ENCODE measurements at regions not wholly inside any gene's neighbourhood (a gene's known extent, or its start where the extent isn't known, plus 50 kb on each side); places are given as distances from the start of the nearest gene placed in this dataset.

GRCh38 chr4:181479141-181479540 is 764.1 kb upstream of the TENM3 start:
- H3K9me3 Mint-ChIP-seq (ENCODE audit: unreplicated experiment) = no peaks in the 10 kb centered on the region
- no peak for DNase-seq (ENCODE audit: low spot score)
- no peak overlapping the region for H3K4me3 Mint-ChIP-seq (ENCODE audit: unreplicated experiment)
- H3K27ac Mint-ChIP-seq (ENCODE audit: unreplicated experiment) = no peak overlapping the region
- H3K4me1 Mint-ChIP-seq (ENCODE audit: unreplicated experiment) = no peaks in the 10 kb centered on the region
- no peak for TF ChIP-seq CTCF (IDR thresholded peaks at IDR 0.05; ENCODE audit: unreplicated experiment)
- no peaks in the 10 kb centered on the region for H3K36me3 Mint-ChIP-seq (ENCODE audit: low read depth, unreplicated experiment)
- H3K27me3 Mint-ChIP-seq (ENCODE audit: unreplicated experiment) = no peaks in the 10 kb centered on the region

- Mint-ChIP-seq H3K4me3 (ENCODE audit: unreplicated experiment) (no peak overlapping the region), H3K36me3 (ENCODE audit: low read depth, unreplicated experiment) (no peaks in the 10 kb centered on the region), H3K9me3 (ENCODE audit: unreplicated experiment) (no peaks in the 10 kb centered on the region), H3K4me1 (ENCODE audit: unreplicated experiment) (no peaks in the 10 kb centered on the region), H3K27ac (ENCODE audit: unreplicated experiment) (no peak overlapping the region), H3K27me3 (ENCODE audit: unreplicated experiment) (no peaks in the 10 kb centered on the region)
- DNase-seq (ENCODE audit: low spot score) = no peak
- TF ChIP-seq CTCF (IDR thresholded peaks at IDR 0.05; ENCODE audit: unreplicated experiment) = no peak
Measured at GRCh38 chr4:181484396-181484795, 758.8 kb upstream of the TENM3 start.

- Mint-ChIP-seq H3K4me1 (ENCODE audit: unreplicated experiment) (no peaks in the 10 kb centered on the region), H3K9me3 (ENCODE audit: unreplicated experiment) (no peaks in the 10 kb centered on the region), H3K27me3 (ENCODE audit: unreplicated experiment) (no peaks in the 10 kb centered on the region), H3K27ac (ENCODE audit: unreplicated experiment) (no peak overlapping the region), H3K4me3 (ENCODE audit: unreplicated experiment) (no peak overlapping the region), H3K36me3 (ENCODE audit: low read depth, unreplicated experiment) (no peaks in the 10 kb centered on the region)
- DNase-seq (ENCODE audit: low spot score) = no peak
- TF ChIP-seq CTCF (IDR thresholded peaks at IDR 0.05; ENCODE audit: unreplicated experiment) = no peak
Measured at GRCh38 chr4:181488926-181489325, 754.3 kb upstream of the TENM3 start.

- Mint-ChIP-seq H3K36me3 (ENCODE audit: low read depth, unreplicated experiment) (peaks cover 4% of the 10 kb centered on the region), H3K27me3 (ENCODE audit: unreplicated experiment) (no peaks in the 10 kb centered on the region), H3K27ac (ENCODE audit: unreplicated experiment) (no peak overlapping the region), H3K9me3 (ENCODE audit: unreplicated experiment) (no peaks in the 10 kb centered on the region), H3K4me3 (ENCODE audit: unreplicated experiment) (no peak overlapping the region), H3K4me1 (ENCODE audit: unreplicated experiment) (peaks cover 16% of the 10 kb centered on the region)
- DNase-seq (ENCODE audit: low spot score) = no peak
- TF ChIP-seq CTCF (IDR thresholded peaks at IDR 0.05; ENCODE audit: unreplicated experiment) = no peak
Measured at GRCh38 chr4:181498148-181498547, 745.1 kb upstream of the TENM3 start.

- Mint-ChIP-seq H3K36me3 (ENCODE audit: low read depth, unreplicated experiment) (peaks cover 4% of the 10 kb centered on the region), H3K27me3 (ENCODE audit: unreplicated experiment) (peaks cover 2% of the 10 kb centered on the region), H3K4me3 (ENCODE audit: unreplicated experiment) (no peak overlapping the region), H3K4me1 (ENCODE audit: unreplicated experiment) (peaks cover 37% of the 10 kb centered on the region), H3K9me3 (ENCODE audit: unreplicated experiment) (no peaks in the 10 kb centered on the region), H3K27ac (ENCODE audit: unreplicated experiment) (no peak overlapping the region)
- DNase-seq (ENCODE audit: low spot score) = no peak
- TF ChIP-seq CTCF (IDR thresholded peaks at IDR 0.05; ENCODE audit: unreplicated experiment) = no peak
Measured at GRCh38 chr4:181502611-181503010, 740.6 kb upstream of the TENM3 start.

Data from endothelial cell (in vitro differentiated cells).